ENCODE measurements at regions not wholly inside any gene's neighbourhood (a gene's known extent, or its start where the extent isn't known, plus 50 kb on each side); places are given as distances from the start of the nearest gene placed in this dataset.

DNA sequence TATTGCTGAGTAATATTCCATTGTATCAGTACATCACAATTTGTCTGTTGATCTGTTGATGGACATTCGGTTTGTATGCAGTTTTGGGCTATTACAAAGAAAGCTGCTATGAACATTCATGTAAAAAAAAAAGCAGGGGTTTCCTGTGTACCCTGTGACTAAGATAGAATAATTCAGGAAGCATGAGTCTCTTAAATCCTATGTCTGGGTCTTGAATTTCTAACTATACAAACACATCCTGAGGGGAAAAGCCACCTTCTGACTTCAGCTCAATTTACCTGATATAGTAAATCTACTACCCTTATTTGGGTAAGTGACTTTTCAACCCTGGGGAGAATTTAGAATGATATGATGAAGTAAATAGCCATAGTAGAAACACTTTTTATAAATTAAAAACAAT lies 94.6 kb upstream of the FUNDC1 start:
- no peaks in the 10 kb centered on the region for H3K36me3 ChIP-seq (ENCODE audit: control insufficient read depth, insufficient read depth, low read length)
- H3K9me3 ChIP-seq (ENCODE audit: control insufficient read depth, insufficient read depth, low read length): no peaks in the 10 kb centered on the region
- peaks cover 4% of the 10 kb centered on the region for H3K27me3 ChIP-seq (ENCODE audit: control insufficient read depth, insufficient read depth, low read length)
- H3K4me2 ChIP-seq (ENCODE audit: low read depth, low read length): no peak overlapping the region
- no peaks in the 10 kb centered on the region for H3K79me1 ChIP-seq (ENCODE audit: low read depth in 1 of 2, low read length in 2 of 2)
- H3K4ac ChIP-seq (ENCODE audit: low read depth, low read length): no peak overlapping the region
- TF ChIP-seq CEBPB (IDR thresholded peaks at IDR 0.05; ENCODE audit: low read depth, low read length) (no peak), NFE2L2 (IDR thresholded peaks at IDR 0.05; ENCODE audit: low read depth, low read length) (no peak), MAZ (IDR thresholded peaks at IDR 0.05; ENCODE audit: borderline replicate concordance, low read depth, low read length) (no peak), BHLHE40 (IDR thresholded peaks at IDR 0.05; ENCODE audit: low read depth, low read length) (no peak), MXI1 (IDR thresholded peaks at IDR 0.05; ENCODE audit: borderline replicate concordance, low read depth, low read length) (no peak), SMC3 (IDR thresholded peaks at IDR 0.05; ENCODE audit: low read depth, low read length) (no peak), FOS (IDR thresholded peaks at IDR 0.05; ENCODE audit: low read depth, low read length) (no peak), MAFK (IDR thresholded peaks at IDR 0.05; ENCODE audit: low read depth, low read length) (no peak), RFX5 (IDR thresholded peaks at IDR 0.05; ENCODE audit: low read depth, low read length) (no peak), POLR2A (IDR thresholded peaks at IDR 0.05; ENCODE audit: low read depth, low read length) (no peak)
- TF ChIP-seq, protein P1, sequence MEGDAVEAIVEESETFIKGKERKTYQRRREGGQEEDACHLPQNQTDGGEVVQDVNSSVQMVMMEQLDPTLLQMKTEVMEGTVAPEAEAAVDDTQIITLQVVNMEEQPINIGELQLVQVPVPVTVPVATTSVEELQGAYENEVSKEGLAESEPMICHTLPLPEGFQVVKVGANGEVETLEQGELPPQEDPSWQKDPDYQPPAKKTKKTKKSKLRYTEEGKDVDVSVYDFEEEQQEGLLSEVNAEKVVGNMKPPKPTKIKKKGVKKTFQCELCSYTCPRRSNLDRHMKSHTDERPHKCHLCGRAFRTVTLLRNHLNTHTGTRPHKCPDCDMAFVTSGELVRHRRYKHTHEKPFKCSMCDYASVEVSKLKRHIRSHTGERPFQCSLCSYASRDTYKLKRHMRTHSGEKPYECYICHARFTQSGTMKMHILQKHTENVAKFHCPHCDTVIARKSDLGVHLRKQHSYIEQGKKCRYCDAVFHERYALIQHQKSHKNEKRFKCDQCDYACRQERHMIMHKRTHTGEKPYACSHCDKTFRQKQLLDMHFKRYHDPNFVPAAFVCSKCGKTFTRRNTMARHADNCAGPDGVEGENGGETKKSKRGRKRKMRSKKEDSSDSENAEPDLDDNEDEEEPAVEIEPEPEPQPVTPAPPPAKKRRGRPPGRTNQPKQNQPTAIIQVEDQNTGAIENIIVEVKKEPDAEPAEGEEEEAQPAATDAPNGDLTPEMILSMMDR (conservative IDR thresholded peaks at IDR 0.05; ENCODE audit: low read depth, low read length): no peak
- TF ChIP-seq, protein P2, sequence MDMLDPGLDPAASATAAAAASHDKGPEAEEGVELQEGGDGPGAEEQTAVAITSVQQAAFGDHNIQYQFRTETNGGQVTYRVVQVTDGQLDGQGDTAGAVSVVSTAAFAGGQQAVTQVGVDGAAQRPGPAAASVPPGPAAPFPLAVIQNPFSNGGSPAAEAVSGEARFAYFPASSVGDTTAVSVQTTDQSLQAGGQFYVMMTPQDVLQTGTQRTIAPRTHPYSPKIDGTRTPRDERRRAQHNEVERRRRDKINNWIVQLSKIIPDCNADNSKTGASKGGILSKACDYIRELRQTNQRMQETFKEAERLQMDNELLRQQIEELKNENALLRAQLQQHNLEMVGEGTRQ (IDR thresholded peaks at IDR 0.05; ENCODE audit: low read depth, low read length): no peak
- no peak overlapping the region for H2BK15ac ChIP-seq (ENCODE audit: low read depth, low read length)
- no TSS peak for BruUV-seq (replicated peaks)
- no peak overlapping the region for H2BK5ac ChIP-seq (ENCODE audit: low read depth, low read length, poor library complexity, severe bottlenecking)
- no peak overlapping the region for H3K4me3 ChIP-seq (ENCODE audit: insufficient read depth, low read depth, low read length)
- no peak for DNase-seq
- no peak overlapping the region for H3K14ac ChIP-seq (replicated peaks; ENCODE audit: low read depth, low read length)
- dilution Hi-C loops (cut with HindIII; ENCODE audit: low sequenced_read_pairs, unreplicated experiment) (no loop called here), in situ Hi-C loops (cut with MboI; ENCODE audit: low sequenced_read_pairs) (no loop called here), intact Hi-C loops (cut with micrococcal nuclease) (no loop called here)
- no peak overlapping the region for H3K56ac ChIP-seq (ENCODE audit: extremely low read depth, insufficient read depth, low read length)
- H2AFZ ChIP-seq (replicated peaks; ENCODE audit: low read length, poor library complexity): no peak overlapping the region
- WGBS, 2 experiments (ENCODE audit: extremely low coverage in 2 of 2, insufficient read length in 1 of 2): no CpG with 5 or more reads among the region's 1 CpG
- H2AK9ac ChIP-seq (replicated peaks; ENCODE audit: low read depth, low read length, poor library complexity): no peak overlapping the region
- H3K18ac ChIP-seq (ENCODE audit: low read depth, low read length): no peak overlapping the region
- no peak overlapping the region for H2BK20ac ChIP-seq (ENCODE audit: low read depth, low read length)
- H3K4me1 ChIP-seq (ENCODE audit: control insufficient read depth, insufficient read depth, low read length): no peaks in the 10 kb centered on the region
- H4K8ac ChIP-seq (ENCODE audit: low read depth in 2 of 2, low read length in 2 of 2): no peak overlapping the region
- H4K20me1 ChIP-seq (ENCODE audit: insufficient read depth, low read length): no peaks in the 10 kb centered on the region
- ATAC-seq (ENCODE audit: low read depth): no peak
- H4K5ac ChIP-seq (ENCODE audit: low read depth, low read length): no peak overlapping the region
- H3K9me1 ChIP-seq (ENCODE audit: insufficient read depth, low read length): no peaks in the 10 kb centered on the region
- CTCF ChIA-PET: no interaction called here
- H3K9ac ChIP-seq (ENCODE audit: low read depth, low read length): no peak overlapping the region
- POLR2A ChIA-PET (ENCODE audit: unreplicated experiment): no interaction called here
- H2BK120ac ChIP-seq (ENCODE audit: low read depth, low read length): no peak overlapping the region
- H4K91ac ChIP-seq (ENCODE audit: insufficient read depth, low read depth, low read length): no peak overlapping the region
- H2AK5ac ChIP-seq (ENCODE audit: low read depth, low read length): no peak overlapping the region
- no peak overlapping the region for H3K23ac ChIP-seq (ENCODE audit: low read depth, low read length)
- H3K27ac ChIP-seq (ENCODE audit: insufficient read depth, low read length): no peak overlapping the region

Data from IMR-90 (cell line).